ENCODE measurements at regions not wholly inside any gene's neighbourhood (a gene's known extent, or its start where the extent isn't known, plus 50 kb on each side); places are given as distances from the start of the nearest gene placed in this dataset.

DNA sequence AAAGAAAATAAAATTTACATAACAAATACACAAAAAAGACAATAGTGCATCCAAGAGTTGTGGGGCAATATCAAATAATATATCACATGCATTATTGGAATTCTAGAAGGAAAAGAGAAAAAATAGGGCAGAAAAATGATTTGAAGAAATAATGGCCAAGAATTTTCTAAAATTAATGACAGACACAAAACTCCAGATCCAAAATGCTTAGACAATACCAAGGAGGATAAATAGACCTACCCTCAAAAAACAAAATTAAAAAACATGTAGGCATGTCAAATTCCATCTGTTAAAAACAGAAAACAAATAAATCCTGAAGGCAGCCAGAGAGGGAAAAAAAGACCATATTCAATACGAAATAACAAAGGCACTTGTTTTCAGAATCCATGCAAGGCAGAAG lies 191.5 kb upstream of the ZNF536 start:
- Mint-ChIP-seq H3K27me3 (ENCODE audit: unreplicated experiment) (no peaks in the 10 kb centered on the region), H3K9me3 (ENCODE audit: unreplicated experiment) (peaks cover 70% of the 10 kb centered on the region), H3K27ac (ENCODE audit: unreplicated experiment) (no peak overlapping the region), H3K4me1 (ENCODE audit: unreplicated experiment) (no peaks in the 10 kb centered on the region), H3K36me3 (ENCODE audit: unreplicated experiment) (no peaks in the 10 kb centered on the region), H3K4me3 (ENCODE audit: unreplicated experiment) (no peak overlapping the region)
- no peak for DNase-seq (ENCODE audit: extremely low spot score, unreplicated experiment)
- TF ChIP-seq, protein P1, sequence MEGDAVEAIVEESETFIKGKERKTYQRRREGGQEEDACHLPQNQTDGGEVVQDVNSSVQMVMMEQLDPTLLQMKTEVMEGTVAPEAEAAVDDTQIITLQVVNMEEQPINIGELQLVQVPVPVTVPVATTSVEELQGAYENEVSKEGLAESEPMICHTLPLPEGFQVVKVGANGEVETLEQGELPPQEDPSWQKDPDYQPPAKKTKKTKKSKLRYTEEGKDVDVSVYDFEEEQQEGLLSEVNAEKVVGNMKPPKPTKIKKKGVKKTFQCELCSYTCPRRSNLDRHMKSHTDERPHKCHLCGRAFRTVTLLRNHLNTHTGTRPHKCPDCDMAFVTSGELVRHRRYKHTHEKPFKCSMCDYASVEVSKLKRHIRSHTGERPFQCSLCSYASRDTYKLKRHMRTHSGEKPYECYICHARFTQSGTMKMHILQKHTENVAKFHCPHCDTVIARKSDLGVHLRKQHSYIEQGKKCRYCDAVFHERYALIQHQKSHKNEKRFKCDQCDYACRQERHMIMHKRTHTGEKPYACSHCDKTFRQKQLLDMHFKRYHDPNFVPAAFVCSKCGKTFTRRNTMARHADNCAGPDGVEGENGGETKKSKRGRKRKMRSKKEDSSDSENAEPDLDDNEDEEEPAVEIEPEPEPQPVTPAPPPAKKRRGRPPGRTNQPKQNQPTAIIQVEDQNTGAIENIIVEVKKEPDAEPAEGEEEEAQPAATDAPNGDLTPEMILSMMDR (IDR thresholded peaks at IDR 0.05), result no peak

DNA sequence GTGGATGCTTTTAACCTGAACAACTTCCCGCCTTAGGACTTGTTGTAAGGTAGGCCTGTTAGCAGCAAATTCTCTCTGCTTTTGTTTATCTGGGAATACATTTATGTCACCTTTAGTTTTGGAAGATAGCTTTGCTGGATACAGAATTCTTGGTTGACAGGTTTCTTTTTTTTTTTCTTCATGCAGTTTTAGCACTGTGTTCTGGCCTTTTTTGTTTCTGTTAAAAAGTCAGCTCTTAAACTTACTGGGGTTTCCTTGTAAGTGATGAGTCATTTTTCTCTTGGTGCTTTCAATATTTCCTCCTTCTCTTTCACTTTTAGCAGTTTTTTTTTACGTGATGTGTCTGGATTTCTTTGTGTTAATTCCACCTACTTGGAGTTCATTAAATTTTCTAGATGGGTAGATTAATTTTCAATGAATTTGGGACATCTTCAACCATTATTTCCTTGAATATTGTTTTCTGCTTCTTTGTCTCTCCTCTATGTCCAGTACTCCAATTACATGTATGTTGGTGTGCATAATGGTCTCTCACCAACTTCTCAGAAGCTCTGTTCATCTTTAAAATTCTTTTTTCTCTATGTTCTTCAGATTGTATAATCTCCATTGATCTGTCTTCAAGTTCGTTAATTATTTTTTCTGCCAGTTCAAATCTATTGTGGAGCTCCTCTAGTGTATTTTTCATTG lies 188.2 kb upstream of the ZNF536 start:
- Mint-ChIP-seq H3K4me1 (ENCODE audit: unreplicated experiment) (no peaks in the 10 kb centered on the region), H3K4me3 (ENCODE audit: unreplicated experiment) (no peak overlapping the region), H3K9me3 (ENCODE audit: unreplicated experiment) (peaks cover 64% of the 10 kb centered on the region), H3K27ac (ENCODE audit: unreplicated experiment) (no peak overlapping the region), H3K27me3 (ENCODE audit: unreplicated experiment) (no peaks in the 10 kb centered on the region), H3K36me3 (ENCODE audit: unreplicated experiment) (no peaks in the 10 kb centered on the region)
- no peak for DNase-seq (ENCODE audit: extremely low spot score, unreplicated experiment)
- TF ChIP-seq, protein P1 (IDR thresholded peaks at IDR 0.05), result no peak

DNA sequence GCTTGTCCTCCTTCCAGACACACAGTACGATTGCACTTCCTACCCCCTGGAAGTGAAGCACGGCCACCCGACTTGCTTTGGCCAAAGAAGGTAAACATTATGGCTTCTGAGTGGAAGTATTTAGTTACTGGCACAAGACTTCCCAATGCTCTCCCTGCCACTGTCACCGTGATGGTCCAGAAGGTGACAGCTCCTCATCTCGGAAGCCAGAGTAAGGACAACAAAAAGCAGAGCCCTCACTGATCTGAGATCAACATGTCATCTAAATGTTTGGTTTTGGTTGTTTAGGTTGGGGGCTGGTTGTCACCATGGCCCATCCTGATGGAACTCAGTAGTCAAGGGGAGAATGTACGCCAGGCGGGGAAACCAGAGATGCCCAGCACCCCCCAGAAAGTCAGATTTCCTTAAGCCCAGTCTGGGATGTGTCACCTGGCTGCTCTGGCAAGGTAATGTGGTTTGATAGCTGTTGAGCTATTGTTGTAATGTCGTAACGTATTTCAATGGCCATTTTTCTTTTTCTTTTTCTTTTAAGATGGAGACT lies 170.1 kb upstream of the ZNF536 start:
- TF ChIP-seq, protein P1 (IDR thresholded peaks at IDR 0.05), result no peak
- peak; percentile 65 for DNase-seq (ENCODE audit: extremely low spot score, unreplicated experiment)
- no peak overlapping the region for H3K27ac Mint-ChIP-seq (ENCODE audit: unreplicated experiment)
- H3K27me3 Mint-ChIP-seq (ENCODE audit: unreplicated experiment), result no peaks in the 10 kb centered on the region
- no peaks in the 10 kb centered on the region for H3K36me3 Mint-ChIP-seq (ENCODE audit: unreplicated experiment)
- H3K4me1 Mint-ChIP-seq (ENCODE audit: unreplicated experiment), result no peaks in the 10 kb centered on the region
- peaks cover 40% of the 10 kb centered on the region for H3K9me3 Mint-ChIP-seq (ENCODE audit: unreplicated experiment)
- no peak overlapping the region for H3K4me3 Mint-ChIP-seq (ENCODE audit: unreplicated experiment)

DNA sequence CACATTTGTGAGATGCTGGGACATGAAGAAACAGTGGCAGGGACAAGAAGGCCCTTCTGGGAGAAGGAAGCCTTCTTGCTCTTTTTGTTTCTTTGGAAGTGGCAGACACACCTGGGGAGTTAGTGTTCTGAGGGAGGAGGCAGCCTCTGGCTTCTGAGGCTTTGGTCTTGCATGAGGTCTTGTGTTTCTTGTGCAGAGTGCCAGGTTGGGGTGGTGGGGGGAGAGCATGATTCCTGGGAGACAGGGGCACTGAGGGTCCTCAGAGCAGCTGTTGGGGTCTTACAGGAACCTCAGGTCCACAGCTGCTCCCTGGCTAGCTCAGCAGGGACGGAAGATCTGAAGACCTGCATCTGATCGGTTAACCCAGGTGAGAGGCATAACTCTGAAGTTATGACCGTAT lies 167.5 kb upstream of the ZNF536 start:
- Mint-ChIP-seq H3K4me1 (ENCODE audit: unreplicated experiment) (no peaks in the 10 kb centered on the region), H3K4me3 (ENCODE audit: unreplicated experiment) (no peak overlapping the region), H3K9me3 (ENCODE audit: unreplicated experiment) (peaks cover 21% of the 10 kb centered on the region), H3K36me3 (ENCODE audit: unreplicated experiment) (no peaks in the 10 kb centered on the region), H3K27me3 (ENCODE audit: unreplicated experiment) (no peaks in the 10 kb centered on the region), H3K27ac (ENCODE audit: unreplicated experiment) (no peak overlapping the region)
- TF ChIP-seq, protein P1 (IDR thresholded peaks at IDR 0.05), result no peak
- DNase-seq (ENCODE audit: extremely low spot score, unreplicated experiment), result no peak

DNA sequence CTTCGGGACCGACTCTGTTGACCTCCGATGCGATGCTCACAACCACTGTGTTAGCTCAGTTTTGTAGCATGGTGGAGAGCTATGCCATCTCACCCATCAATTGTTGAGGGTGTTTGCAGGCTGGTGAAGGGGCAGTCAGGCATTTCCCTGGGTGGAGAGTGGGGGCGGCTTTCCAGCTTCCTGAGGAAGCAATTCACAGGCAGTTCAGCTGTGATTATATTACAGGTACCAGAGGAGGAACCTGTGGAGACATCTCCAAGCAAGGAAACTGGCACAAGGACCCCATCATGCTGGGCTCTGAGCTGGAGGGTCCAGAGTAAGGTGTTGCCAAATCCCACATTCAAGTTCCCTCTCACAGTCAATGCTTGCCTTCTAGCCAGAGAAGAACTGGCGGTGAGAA lies 166.0 kb upstream of the ZNF536 start:
- H3K36me3 Mint-ChIP-seq (ENCODE audit: unreplicated experiment), result no peaks in the 10 kb centered on the region
- H3K4me3 Mint-ChIP-seq (ENCODE audit: unreplicated experiment), result no peak overlapping the region
- H3K4me1 Mint-ChIP-seq (ENCODE audit: unreplicated experiment), result no peaks in the 10 kb centered on the region
- H3K27ac Mint-ChIP-seq (ENCODE audit: unreplicated experiment), result no peak overlapping the region
- peaks cover 17% of the 10 kb centered on the region for H3K9me3 Mint-ChIP-seq (ENCODE audit: unreplicated experiment)
- no peaks in the 10 kb centered on the region for H3K27me3 Mint-ChIP-seq (ENCODE audit: unreplicated experiment)
- TF ChIP-seq, protein P1 (IDR thresholded peaks at IDR 0.05), result no peak
- DNase-seq (ENCODE audit: extremely low spot score, unreplicated experiment), result peak; percentile 57

Data from osteocyte (in vitro differentiated cells).